ENCODE measurements at regions not wholly inside any gene's neighbourhood (a gene's known extent, or its start where the extent isn't known, plus 50 kb on each side); places are given as distances from the start of the nearest gene placed in this dataset.

DNA sequence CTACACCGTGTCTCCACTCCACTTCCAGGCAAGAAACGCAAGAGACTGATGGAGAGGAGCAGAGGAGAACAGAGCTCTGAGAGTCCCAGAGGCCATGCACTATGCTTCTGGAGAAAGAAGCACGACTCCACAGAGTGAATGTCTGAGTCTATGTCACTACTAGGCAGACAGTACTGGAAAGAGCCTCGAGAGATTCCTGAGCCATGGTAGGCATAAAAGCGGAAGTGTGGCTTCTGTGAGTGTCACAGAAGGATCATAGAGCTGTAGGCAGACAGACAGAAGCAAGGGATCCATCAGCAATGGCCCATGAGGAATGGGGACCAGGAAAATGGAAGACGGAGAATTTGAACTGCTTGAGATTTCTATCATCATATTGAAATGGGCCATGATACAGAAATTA lies 542.6 kb downstream of the ZEB2 start:
- TF ChIP-seq EZH2phosphoT487 (IDR thresholded peaks at IDR 0.05) (no peak), EZH2 (IDR thresholded peaks at IDR 0.05) (no peak)

Data from neural progenitor cell (in vitro differentiated cells).